Fibroblast of peridontal ligament (primary cell): ENCODE measurements at regions not wholly inside any gene's neighbourhood (a gene's known extent, or its start where the extent isn't known, plus 50 kb on each side); places are given as distances from the start of the nearest gene placed in this dataset.
"Not testable (repeated sequence)": the region's sequence is repeated elsewhere in the genome, so short reads cannot be mapped to it uniquely, and the experiment has no call there.

Source experiments
- DNase-seq: peaks from one replicate; pipeline ENCODE4 v3.0.0-alpha.2; 2010; ENCODE audit errors: extremely low read depth

DNA sequence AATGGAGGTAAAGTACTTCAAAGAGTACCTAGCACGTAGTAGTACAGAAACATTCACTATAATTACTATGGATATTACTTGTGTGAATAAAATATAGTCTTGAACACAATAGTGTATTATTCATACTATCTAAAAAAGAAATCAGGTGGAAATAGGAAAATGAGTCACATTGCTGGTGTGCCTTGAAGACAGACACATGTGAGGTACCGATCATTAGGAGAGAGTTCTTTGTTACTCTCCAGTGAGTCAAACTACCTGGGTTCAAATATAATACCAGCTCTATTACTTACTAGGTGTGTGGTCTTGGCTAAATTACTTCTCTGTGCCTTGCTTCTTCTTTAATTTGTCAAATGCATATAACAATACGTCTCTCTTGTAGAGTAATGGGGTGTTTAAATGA is 50.8 kb upstream of the BEND6 start:
- DNase-seq, result no peak

DNA sequence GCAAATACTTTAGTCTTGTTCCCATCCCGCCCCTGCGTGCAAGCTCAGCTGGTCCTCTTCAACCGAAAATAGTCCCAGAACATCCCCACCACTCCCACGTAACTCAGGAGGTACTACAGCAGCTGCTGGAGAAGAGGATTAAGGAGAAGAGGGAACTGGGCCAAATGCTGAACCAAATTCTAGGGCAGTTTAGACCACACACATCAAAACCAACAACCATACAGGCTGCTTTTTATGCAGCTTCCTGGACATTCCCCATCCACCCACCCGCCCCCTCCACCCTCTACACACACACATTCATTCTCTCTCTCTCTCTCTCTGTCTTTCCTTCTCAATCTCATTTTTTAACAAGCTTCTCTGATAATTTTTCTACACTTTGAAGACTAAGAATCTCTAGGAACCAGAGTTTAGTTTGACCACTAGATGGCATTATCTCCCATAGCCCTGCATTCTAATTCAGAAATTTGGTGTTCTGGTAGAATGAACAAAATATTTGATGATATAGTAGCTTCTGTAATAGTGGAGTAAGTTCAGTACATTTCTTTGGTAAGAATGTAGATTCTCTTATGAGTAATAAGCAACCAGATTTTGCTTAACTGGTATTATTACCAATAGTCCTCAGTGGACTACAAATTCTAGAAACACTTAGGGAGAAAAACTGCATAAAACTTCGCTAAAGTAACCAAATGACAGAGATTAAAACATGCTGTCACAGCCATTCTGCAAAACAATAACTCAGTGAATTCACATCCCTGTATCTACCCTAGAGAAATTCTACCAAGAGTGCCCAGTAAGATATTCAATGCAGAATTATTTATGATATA is 52.1 kb upstream of the BEND6 start:
- peak; percentile 88 for DNase-seq

DNA sequence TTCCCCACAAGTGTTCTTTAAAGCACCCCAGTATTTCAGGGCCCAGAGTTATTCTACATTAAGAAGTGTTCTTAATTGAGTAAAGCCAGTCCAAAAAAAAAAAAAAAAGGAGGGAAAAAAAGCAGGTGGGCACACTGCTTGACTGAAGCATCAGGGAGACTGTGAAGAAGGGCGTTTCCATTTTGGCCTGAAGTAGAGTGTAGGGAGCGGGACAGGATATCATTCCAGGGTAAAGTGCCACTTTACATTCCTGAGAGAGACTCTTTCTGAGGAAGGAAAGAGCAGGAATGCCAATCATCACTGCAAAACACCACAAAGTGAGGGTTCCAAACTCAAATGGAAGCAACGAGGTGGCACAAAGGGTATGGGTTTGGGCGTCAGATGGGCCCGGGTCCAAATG is 54.1 kb upstream of the BEND6 start:
- DNase-seq, result no peak

DNA sequence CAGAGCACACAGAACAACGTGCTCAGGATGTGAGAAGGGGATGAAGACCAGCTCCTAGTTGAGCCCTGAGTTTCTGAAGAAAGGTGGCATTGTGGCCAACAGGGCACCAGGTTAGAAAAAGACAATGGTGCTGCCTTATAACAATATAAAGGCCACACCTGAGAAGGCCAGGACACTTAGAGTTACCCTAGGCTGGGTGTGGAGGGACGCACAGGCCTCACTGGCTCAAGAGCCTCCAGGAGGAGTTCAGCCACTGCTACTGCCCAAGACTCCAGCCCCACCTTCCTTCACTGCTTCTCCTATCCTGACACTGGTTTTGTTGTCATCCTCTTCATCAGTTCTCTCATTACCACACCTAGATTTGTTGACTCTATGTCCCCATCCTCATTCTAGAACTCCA is 55.2 kb upstream of the BEND6 start:
- no peak for DNase-seq

DNA sequence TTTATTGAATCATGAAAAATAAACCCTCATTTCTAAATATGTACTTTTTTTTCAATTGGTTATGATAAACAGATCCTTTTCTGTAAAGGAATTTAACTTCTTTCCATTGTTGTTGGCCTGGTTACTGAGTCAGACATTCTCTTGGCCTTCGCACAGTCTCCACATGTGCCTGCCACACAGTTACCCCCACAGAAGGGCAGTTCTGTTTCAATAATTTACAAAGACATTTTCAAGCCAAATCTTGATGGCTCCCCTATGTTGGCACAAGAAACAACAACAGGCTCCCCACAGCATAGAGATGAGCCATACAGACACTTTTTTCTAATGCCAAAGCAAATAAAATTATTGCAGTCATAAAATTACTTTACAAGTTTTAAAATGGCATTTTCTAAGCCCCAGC is 55.6 kb upstream of the BEND6 start:
- peak; percentile 87 for DNase-seq

DNA sequence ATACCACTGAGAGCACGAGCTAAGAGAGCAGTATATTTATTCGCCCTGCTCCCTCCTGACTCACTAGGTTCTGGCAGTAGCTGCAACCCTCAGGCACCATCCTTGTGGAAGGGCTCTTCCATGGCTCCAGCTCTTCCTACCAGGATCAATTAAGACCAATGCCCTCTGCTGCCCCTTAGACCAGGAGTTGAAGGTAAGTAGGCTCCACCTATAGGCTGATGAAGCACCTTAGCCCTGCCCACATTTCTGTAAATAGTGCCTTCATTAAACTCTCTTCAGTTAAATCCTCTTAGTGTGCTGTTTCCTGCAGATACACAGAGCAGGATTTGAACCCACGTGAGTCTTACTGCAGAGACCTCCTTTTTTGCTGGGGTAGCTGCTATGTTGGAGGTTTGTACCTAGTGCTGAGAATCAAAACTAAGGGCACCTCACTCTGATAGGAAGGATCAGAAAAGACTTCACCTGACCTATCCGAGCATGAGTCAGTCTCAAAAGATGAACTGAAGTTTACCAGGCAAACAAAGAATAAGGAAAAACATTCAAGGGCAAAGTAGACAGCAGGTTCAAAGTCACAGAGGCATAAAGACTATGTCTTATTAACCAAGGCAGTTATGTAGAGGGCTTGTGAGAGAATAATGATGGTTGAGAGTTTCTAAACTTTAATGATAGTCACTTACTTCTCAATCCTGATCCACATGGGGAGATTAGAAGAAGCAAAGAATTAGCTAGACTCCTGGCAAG is 56.9 kb upstream of the BEND6 start:
- no peak for DNase-seq

DNA sequence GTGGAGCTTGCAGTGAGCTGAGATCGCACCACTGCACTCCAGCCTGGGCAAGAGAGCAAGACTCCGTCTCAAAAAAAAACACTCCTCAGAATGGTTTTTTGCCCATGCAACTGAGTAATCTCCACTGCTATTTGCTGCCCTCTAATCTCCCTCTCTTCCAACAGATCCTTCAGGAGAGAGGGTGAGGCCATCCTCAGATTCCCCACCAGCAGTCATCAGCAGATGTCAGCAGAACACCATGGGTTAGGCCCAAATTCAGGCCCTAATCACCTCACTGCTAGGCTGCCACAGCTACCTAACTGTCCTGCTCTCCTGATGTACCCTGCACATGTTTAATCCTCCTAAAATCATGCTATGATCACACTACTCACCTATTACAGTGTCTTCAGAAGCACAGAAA is 63.2 kb upstream of the BEND6 start:
- DNase-seq, result peak; percentile 56

DNA sequence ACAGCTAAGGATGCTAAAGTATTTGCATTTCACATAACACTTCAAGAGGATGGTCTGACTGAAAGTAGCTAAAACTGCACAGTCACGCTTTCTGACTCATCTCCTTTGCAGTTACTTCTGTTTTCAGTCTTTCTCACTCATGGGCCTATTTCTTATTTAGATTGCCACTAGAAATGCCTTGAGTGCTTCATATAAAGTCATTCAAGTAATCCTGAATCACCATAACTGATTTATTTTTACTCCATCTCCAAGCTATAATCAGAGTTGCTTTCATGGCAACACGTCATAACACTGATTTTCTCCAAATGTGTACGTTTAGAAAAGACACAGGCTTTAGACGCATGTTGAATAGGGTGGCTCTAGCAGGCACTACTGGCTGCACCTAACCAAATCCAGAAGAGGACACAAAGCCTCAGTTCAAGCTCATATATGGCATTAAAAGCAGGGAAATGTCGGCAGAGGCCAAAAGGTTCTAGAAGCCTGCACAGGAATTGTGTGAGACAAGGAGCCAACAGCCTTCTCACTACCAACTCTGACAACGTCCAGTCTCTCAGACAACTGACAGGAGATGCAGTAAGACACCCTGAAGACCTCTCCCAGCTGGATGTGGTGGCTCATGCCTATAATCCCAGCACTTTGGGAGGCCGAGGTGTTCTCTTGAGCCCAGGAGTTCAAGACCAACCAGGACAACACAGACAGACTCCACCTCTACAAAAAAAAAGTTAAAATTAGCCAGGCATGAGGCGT is 64.1 kb upstream of the BEND6 start:
- DNase-seq, result peak; percentile 98

DNA sequence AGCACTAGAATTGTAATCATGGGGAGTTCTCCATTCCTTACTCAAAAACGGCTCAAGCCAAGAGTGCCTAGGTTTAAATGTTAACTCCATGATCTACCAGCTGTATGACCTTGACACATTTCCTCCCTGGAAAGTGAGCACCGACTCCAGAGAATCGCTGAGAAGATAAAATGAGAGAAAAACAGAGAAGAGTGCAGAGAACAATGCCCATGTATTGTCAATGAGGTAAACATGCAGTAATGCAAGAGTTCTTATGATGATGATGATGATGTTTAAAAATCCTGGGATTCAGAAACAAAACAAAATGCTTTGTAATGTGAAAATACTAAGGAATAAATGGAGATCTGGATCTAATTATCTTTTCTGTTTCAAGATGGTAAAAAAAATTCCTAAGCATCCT is 64.8 kb upstream of the BEND6 start:
- peak; percentile 76 for DNase-seq

DNA sequence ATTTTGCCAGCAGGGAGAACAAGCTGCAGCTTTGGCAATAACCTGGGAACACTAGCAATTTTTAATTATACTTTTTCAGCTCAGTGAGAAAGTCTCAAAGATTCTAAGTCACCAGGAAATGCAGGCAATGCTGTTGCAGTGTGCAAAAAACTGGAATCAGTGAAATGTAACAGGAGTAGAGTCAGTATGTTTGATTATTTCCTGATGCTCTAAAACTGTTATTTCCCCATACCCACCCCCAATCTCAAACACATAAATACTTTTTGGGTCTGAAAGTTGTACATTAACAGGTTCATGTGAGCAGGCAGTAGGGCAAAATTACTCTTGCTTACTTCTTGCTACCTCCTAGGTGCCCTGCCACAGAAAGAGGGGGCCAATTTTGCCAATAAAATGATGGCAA is 65.4 kb upstream of the BEND6 start:
- peak; percentile 53 for DNase-seq

DNA sequence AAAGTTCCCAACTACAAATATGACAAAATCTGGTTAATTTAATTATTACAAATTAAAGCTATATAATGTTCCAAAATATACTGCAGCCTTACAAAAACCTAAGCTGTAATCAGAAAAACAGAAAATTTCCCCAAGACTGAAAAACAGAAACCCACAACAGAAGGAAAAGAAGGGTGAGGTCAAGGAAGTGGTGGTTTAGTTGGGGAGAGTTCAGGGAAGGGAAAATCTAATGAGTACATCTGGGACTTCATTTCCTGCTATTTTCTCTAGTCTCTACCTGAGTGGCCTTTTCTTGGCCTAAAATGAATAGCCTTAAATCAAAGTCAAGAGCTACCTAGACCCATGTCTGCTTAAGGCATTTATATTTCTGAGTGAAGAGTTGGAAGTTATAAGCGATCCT is 66.2 kb upstream of the BEND6 start:
- DNase-seq, result no peak

DNA sequence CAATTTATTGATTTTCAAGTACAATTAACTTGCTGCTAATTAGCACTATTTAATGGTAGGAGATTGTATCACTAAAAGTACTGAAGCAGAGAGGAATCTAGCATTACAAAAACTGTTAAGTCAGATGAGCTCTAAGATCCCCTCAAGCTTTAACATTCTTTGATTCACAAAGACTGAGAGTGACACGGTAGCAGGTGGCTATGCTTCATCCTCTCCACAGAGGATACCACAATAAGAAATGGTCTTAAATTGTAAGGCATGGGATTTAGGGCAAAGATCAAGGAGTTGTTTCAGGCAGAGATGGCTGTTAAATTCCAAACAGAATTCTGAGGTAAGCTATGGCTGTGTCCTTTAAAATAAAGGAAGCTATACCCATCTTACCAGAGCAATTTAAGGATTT is 67.8 kb upstream of the BEND6 start:
- DNase-seq, result no peak

DNA sequence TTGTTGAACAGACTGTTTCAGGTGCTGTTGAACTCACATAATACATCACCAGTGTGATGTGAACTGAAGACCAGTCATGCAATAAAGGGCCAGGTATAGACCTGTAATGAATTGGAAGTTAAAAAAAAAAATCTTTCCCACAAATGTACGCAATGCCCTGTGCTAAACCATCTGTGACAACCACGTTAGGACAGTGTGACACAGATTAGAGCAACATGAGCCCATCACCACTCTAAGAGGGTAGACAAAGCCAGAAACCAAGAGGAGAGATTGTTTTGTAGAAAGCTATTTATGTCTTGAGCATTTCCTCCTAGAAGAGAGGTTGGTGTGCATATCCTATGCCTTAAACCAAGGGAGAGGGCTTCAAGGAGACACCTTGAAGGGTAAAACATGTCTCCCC is 77.0 kb upstream of the BEND6 start:
- no peak for DNase-seq

DNA sequence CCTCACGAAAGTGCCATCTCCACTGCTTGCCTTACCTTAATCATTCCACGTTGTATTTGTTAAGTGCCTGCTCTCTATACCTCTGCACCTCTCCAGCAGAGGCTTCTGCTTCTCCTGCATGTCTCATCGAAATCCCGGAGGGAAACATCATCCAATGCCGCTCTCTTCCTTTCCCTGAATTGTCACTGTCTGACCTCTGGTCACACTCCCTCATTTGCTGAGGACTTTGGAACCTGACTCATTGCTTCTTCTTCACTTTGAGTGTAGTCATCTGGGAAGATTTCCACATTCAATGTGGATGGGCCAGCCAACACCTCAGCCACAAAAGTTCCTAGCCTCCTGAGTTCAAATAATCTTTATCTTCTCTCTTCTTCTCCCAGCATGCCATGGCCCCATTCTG is 78.9 kb upstream of the BEND6 start:
- no peak for DNase-seq

DNA sequence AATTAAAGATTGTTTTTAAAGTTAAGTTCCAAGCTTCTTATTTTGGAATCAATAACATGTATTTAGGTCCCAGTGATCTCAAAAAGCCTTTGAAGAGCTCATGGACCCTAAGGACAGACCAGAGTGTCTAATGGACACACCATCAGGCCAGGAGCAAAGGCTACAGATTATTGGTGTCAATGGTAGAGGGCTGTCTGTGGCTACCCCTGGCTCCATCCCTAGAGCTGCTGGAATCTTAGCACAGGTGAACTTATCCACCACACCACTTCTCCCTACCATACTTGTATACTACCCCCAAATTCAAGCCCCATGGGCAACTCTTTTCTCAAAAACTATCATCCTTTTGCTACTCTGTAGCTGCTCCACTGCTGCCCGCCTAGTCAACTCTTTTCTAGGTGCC is 79.4 kb upstream of the BEND6 start:
- DNase-seq, result no peak

DNA sequence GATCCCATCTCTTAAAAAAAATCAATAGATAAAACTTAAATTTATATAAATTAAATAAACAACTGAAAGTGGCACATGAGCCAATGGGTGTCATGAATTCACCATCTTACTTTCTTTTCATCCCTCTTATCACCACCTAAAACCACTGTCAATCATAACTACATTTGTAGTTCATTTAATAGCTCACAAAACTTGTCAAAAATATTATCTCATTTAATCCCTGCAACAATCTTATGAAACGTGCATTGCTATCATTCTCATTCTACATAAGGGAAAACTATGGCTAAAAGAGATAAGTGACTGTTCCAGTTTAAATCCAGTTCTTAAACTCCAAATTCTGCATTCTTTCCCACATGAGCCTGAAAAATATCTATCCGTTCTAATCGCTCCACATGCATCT is 80.6 kb upstream of the BEND6 start:
- DNase-seq, result no peak

DNA sequence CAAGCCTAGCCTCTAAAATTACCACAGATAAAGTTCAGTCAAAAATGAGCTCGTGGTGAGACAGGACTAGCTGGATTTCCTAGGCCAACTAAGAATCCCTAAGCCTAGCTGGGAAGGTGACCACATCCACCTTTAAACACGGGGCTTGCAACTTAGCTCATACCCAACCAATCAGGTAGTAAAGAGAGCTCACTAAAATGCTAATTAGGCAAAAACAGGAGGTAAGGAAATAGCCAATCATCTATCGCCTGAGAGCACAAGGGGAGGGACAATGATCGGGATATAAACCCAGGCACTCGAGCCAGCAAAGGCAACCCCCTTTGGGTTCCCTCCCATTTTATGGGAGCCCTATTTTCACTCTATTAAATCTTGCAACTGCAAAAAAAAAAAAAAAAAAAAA is 84.9 kb upstream of the BEND6 start:
- DNase-seq, result not testable (repeated sequence)

DNA sequence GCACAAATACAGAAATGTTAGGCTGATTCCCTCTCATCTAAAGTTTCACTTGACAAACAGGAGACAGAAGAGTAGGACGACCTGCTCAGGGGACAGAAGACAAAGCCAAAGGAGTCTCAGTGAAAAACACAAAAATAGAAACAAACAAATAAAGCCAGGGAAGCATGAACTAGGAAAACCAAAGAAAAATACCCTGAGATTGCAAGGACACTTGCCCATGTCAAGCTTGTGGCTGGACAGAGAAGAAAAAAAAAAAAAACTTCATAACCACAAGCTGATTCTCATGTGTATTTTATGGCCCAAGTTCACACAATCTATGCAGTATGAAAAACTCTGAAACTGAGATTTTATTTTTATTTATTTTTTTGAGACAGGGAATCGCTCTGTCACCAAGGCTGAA is 85.6 kb upstream of the BEND6 start:
- DNase-seq, result peak; percentile 39

DNA sequence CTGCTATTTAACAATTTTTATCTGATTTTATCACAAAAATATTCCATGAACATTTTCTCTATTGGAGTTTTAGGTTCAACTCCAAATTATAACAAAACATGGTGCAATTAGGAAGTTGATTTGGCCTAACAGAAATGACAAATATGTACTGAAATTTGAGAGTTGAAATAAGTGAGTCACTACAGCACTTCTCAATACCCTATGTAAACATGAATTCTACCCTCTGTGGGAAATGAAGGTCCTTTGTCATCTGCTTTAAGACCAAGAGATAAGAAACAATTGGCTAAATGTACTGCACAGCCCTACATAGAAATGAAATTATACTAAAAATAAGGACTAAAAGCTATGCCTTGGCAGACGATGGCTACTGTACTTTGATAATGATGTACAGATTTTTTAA is 86.2 kb upstream of the BEND6 start:
- peak; percentile 83 for DNase-seq

DNA sequence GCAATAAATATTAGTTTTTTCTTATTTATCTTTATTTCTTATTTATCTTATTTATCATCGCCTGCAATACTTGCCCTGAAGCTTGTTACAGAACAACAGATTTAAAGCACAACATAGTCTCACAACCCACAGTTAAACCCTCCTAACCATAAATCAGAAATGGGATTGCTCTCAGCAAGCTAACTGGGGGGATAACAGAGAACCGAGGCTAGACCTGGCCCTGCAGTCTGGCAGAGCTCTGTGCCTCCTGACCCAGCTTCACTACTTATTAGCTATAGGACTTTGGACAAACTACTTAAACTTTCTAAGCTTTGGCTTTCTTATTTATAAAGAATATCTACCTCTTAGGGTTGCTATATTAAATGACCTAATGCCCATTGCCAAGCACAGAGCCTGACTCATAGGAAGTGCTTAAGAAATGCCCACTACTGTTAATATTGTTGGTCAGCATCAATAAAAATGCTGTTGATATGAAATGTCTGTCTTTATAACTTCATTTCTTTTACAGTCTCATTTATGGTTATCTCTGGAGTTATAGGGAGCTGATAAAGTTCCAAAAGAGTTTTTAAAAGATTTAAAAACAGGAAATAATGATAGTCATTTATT is 87.9 kb upstream of the BEND6 start:
- peak; percentile 40 for DNase-seq

DNA sequence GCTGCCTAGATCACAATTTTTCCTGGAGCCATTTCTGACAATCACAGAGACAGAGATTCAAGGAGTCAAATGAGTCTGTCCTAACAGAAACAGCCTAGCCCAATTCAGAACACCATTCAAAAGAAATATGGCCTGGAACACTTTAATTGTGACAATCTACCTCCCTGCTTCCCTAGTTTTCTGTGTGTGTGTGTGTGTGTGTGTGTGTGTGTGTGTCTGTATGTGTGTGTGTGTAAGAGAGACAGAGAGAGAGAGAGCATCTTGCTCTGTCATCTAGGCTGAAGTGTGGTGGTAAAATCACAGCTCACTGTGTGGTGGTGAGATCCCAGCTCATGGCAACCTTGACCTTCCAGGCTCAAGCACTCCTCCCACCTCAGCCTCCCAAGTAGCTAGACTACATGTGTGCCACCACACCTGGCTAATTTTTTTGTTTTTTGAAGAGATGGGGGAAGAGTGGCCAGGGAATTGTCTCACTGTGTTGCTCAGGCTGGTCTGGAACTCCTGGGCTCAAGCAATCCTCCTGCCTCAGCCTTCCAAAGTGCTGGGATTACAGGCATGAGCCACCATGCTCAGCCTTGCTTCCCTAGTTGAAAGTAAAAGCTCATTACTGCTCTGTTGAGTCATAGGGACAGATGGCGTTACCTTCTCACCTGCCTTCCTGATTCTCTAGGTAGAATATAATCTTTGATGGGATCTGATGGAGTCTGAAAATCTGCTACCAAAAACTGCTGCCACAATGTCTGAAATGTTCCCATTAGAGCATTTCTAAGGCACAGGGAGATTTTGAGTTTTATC is 89.6 kb upstream of the BEND6 start:
- no peak for DNase-seq
